ENCODE measurements at regions not wholly inside any gene's neighbourhood (a gene's known extent, or its start where the extent isn't known, plus 50 kb on each side); places are given as distances from the start of the nearest gene placed in this dataset.

- no peak overlapping the region for H3K4me3 ChIP-seq
- no peaks in the 10 kb centered on the region for H3K9me3 ChIP-seq
- TF ChIP-seq POLR2A (IDR thresholded peaks at IDR 0.05): no peak
- TF ChIP-seq, protein P1, sequence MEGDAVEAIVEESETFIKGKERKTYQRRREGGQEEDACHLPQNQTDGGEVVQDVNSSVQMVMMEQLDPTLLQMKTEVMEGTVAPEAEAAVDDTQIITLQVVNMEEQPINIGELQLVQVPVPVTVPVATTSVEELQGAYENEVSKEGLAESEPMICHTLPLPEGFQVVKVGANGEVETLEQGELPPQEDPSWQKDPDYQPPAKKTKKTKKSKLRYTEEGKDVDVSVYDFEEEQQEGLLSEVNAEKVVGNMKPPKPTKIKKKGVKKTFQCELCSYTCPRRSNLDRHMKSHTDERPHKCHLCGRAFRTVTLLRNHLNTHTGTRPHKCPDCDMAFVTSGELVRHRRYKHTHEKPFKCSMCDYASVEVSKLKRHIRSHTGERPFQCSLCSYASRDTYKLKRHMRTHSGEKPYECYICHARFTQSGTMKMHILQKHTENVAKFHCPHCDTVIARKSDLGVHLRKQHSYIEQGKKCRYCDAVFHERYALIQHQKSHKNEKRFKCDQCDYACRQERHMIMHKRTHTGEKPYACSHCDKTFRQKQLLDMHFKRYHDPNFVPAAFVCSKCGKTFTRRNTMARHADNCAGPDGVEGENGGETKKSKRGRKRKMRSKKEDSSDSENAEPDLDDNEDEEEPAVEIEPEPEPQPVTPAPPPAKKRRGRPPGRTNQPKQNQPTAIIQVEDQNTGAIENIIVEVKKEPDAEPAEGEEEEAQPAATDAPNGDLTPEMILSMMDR (IDR thresholded peaks at IDR 0.05): no peak
- WGBS, 2 donors: 74 to 81% methylated on average over 6 to 11 of the region's 11 CpGs
- ATAC-seq (no peak), DNase-seq (no peak)
- H3K36me3 ChIP-seq (replicated peaks in 1 of 2; ENCODE audit: insufficient read depth in 1 of 2, low read depth in 2 of 2): no peaks in the 10 kb centered on the region
- no peak overlapping the region for H3K27ac ChIP-seq
- intact Hi-C loops (cut with DNase I): no loop called here
- no peaks in the 10 kb centered on the region for H3K4me1 ChIP-seq
- no peaks in the 10 kb centered on the region for H3K27me3 ChIP-seq
Observed at GRCh38 chr22:23509571-23510302, 70.4 kb downstream of the IGLL1 start.

DNA sequence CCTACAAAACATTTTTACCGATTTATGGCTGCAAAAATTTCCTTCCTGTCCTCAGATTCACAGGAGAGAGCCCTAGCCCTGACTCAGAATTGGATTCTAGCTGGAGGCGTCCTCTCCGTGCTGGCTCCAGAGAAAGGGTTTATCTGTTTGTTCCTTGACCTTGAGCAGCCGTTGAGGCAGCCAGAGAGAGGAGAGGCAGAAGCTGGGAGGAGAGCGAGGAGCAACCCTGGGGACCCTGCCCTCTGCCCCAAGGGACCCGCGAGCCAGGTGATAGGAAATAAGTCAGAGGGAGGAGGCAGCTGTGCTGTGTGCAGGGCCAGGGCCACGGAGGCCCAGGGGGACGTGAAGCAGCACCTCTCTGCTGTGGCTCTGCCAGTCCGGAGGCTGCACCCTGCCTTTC is 75.6 kb downstream of the IGLL1 start:
- no peak for DNase-seq
- Histone ChIP-seq H3K36me3 (replicated peaks in 1 of 2; ENCODE audit: insufficient read depth in 1 of 2, low read depth in 2 of 2) (no peaks in the 10 kb centered on the region), H3K4me1 (no peaks in the 10 kb centered on the region), H3K27ac (no peak overlapping the region), H3K27me3 (no peaks in the 10 kb centered on the region), H3K4me3 (no peak overlapping the region), H3K9me3 (no peaks in the 10 kb centered on the region)
- intact Hi-C loops (cut with DNase I): no loop called here
- TF ChIP-seq, protein P1 (IDR thresholded peaks at IDR 0.05): no peak
- TF ChIP-seq POLR2A (IDR thresholded peaks at IDR 0.05): no peak
- ATAC-seq: no peak
- 22 to 37% methylated on average over 9 to 10 of the region's 10 CpGs for WGBS, 2 donors

DNA sequence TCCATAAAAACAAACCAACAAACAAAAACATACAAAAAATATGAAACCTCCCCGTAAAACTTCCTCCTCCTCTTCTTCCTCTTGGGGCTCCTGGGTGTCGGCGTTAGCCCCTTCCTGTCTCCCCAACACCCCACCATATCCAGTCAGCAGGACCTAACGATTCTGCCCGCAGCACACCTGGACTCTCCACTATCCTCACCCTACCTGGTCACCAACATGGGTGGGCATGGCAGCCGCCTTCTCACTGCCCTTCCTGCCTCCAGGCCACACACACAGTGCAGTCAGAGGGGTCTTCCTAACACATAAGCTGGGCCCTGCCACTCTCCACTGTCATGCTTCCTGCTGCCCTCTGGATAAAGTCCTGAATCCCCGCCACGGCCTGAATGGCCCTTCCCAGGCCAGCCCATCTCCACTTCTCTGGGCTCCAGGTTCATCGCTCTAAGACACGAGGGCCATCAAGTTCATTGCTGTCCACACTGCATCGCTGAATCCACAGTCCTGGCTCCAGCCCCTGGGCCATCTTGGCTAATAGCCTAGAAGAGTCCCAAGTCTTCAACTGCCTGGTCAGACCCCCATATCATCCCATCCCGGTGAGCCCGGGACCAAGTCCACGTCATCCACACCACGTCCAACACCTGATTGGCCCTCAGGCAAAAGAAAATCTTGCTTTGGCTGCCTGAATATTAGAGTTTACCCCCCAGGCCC is 76.2 kb downstream of the IGLL1 start:
- TF ChIP-seq POLR2A (IDR thresholded peaks at IDR 0.05): no peak
- TF ChIP-seq, protein P1 (IDR thresholded peaks at IDR 0.05): no peak
- 82 to 87% methylated on average over 10 to 15 of the region's 15 CpGs for WGBS, 2 donors
- Histone ChIP-seq H3K4me1 (no peaks in the 10 kb centered on the region), H3K4me3 (no peak overlapping the region), H3K9me3 (no peaks in the 10 kb centered on the region), H3K27ac (no peak overlapping the region), H3K36me3 (replicated peaks in 1 of 2; ENCODE audit: insufficient read depth in 1 of 2, low read depth in 2 of 2) (no peaks in the 10 kb centered on the region), H3K27me3 (no peaks in the 10 kb centered on the region)
- intact Hi-C loops (cut with DNase I): no loop called here
- no peak for ATAC-seq
- DNase-seq: no peak

DNA sequence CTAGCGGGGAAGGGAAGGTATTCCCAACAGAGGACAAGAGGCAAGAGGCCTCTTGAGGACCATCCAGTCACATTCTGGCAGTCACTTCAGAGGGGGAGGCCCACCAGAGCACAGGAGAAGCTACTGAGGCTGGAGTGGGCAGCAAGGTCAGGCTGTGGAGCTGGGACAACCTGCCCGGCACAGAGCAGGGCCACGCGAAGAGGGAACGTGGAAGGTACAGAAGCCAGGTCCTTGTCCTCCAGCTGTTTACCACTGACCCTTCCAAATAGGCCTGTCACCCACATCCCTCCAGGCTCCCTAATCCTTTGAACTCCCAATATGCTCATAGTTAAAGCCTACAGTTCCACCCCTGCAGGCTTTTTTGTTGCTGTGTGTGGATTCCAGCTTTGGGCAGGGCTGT is 76.9 kb downstream of the IGLL1 start:
- H3K36me3 ChIP-seq (replicated peaks in 1 of 2; ENCODE audit: insufficient read depth in 1 of 2, low read depth in 2 of 2): no peaks in the 10 kb centered on the region
- no peaks in the 10 kb centered on the region for H3K9me3 ChIP-seq
- H3K4me3 ChIP-seq: no peak overlapping the region
- no peak for ATAC-seq
- no peaks in the 10 kb centered on the region for H3K27me3 ChIP-seq
- no peak overlapping the region for H3K27ac ChIP-seq
- no peak for DNase-seq
- no peaks in the 10 kb centered on the region for H3K4me1 ChIP-seq
- intact Hi-C loops (cut with DNase I): no loop called here
- WGBS, 2 donors: 95 to 96% methylated on average over 5 of the region's 5 CpGs
- TF ChIP-seq POLR2A (IDR thresholded peaks at IDR 0.05): no peak
- TF ChIP-seq, protein P1 (IDR thresholded peaks at IDR 0.05): no peak

All from body of pancreas (tissue), 4 donors.